ENCODE measurements at regions not wholly inside any gene's neighbourhood (a gene's known extent, or its start where the extent isn't known, plus 50 kb on each side); places are given as distances from the start of the nearest gene placed in this dataset.

DNA sequence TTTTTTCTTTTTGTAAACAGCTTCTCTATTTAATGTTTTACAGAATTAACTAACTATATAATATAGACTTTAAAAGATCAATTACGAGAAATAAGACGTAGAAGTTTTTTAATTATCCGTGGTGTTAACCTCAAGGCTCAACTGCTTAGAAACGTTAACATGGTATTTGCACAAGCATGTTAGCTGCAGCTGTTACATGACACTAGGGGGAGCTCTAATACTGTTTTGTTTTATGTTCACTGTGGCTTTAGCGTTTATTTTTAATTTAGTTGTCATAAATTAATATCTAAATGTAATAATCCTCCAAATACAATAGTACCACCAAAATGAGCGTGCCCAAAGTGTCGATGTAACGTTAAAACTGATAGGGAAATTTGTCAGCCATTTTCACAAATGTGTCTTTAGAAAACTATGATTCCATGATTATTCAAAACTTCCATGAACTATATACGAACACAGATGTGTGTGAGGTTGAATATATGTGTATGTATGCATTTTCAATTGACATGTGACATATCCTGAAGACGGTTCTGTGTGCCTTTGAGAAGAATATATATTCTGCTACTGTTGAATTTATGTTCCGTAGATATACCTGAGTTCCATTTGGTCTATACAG lies 828.8 kb upstream of the MBL2 start:
- Histone ChIP-seq H2AFZ (ENCODE audit: low read length, unreplicated experiment) (no peak overlapping the region), H3K27me3 (ENCODE audit: insufficient read depth, low read length) (peaks cover 2% of the 10 kb centered on the region; the same call in 1 of the 2 replicates), H3K27ac (ENCODE audit: low read depth, low read length) (no peak overlapping the region), H3K4me3 (ENCODE audit: low read depth, low read length) (no peak overlapping the region), H3K4me1 (ENCODE audit: control insufficient read depth, insufficient read depth, low read length, unreplicated experiment) (no peaks in the 10 kb centered on the region), H3K36me3 (ENCODE audit: insufficient read depth, low read length) (no peaks in the 10 kb centered on the region), H3K79me2 (ENCODE audit: control insufficient read depth, insufficient read depth, low read length, unreplicated experiment) (no peaks in the 10 kb centered on the region)

DNA sequence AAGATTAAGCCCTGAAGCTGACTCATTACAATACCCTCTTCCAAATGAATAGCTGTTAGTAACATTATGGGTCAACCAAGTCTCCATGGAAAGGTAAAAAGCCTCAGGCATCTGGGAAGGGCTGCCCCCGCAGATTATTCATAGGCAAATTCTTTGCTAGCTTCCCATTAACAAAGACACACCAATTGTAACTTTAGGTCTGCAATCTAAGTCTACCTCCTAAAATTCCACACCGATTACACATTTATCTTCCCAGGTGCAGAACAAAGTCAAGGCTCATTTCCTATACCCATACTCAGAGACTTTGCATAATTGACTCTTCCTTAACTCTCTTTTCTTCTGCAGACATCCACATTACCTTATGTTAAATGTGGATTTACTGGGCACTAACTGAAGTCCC lies 826.3 kb upstream of the MBL2 start:
- H3K27me3 ChIP-seq (ENCODE audit: insufficient read depth, low read length), result peaks cover 2% of the 10 kb centered on the region; the same call in 1 of the 2 replicates
- H3K79me2 ChIP-seq (ENCODE audit: control insufficient read depth, insufficient read depth, low read length, unreplicated experiment), result no peaks in the 10 kb centered on the region
- H2AFZ ChIP-seq (ENCODE audit: low read length, unreplicated experiment), result no peak overlapping the region
- no peaks in the 10 kb centered on the region for H3K4me1 ChIP-seq (ENCODE audit: control insufficient read depth, insufficient read depth, low read length, unreplicated experiment)
- H3K36me3 ChIP-seq (ENCODE audit: insufficient read depth, low read length), result no peaks in the 10 kb centered on the region
- H3K4me3 ChIP-seq (ENCODE audit: low read depth, low read length), result no peak overlapping the region
- no peak overlapping the region for H3K27ac ChIP-seq (ENCODE audit: low read depth, low read length)

DNA sequence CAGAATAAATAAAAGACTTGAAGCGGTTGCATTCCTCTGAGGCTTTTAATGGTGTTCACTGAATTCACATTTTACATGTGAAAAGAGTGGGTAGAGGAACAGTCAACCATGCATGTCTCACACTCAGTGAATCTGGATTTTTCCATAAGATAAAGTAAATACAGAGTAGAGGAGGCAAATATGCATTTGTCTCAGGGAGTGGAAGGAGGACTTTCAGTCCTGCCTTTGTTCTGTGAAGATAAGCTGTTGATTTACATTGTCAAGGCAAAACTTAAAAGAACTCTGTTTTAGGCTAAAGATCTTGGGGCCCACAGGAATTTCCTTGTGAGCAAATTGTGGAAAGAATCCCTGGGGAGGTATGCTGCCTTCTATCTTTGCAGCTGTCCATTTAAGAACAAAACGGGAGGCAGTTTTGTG lies 825.3 kb upstream of the MBL2 start:
- Histone ChIP-seq H3K4me3 (ENCODE audit: low read depth, low read length) (no peak overlapping the region), H3K79me2 (ENCODE audit: control insufficient read depth, insufficient read depth, low read length, unreplicated experiment) (no peaks in the 10 kb centered on the region), H3K27me3 (ENCODE audit: insufficient read depth, low read length) (peaks cover 2% of the 10 kb centered on the region; the same call in 1 of the 2 replicates), H2AFZ (ENCODE audit: low read length, unreplicated experiment) (no peak overlapping the region), H3K4me1 (ENCODE audit: control insufficient read depth, insufficient read depth, low read length, unreplicated experiment) (no peaks in the 10 kb centered on the region), H3K36me3 (ENCODE audit: insufficient read depth, low read length) (no peaks in the 10 kb centered on the region), H3K27ac (ENCODE audit: low read depth, low read length) (no peak overlapping the region)

DNA sequence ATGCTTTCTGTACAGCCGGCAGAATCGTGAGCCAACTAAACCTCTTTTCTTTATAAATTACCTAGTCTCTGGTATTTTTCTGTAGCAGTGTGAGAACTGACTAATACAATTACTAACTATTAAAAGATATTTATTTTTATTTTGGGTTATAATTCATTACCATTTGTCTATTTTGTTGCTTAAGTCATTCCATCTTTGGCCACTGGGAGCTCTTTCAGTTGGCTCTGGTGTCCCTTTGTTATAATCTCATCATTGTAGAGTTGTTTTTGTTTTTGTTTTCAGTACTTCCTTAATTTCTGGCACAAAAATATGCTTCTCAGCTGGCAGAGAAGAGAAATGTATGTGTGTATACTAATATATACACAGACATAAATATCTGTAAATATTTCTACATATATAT lies 807.9 kb upstream of the MBL2 start:
- Histone ChIP-seq H3K27me3 (ENCODE audit: insufficient read depth, low read length) (no peaks in the 10 kb centered on the region), H2AFZ (ENCODE audit: low read length, unreplicated experiment) (no peak overlapping the region), H3K36me3 (ENCODE audit: insufficient read depth, low read length) (no peaks in the 10 kb centered on the region), H3K4me3 (ENCODE audit: low read depth, low read length) (no peak overlapping the region), H3K4me1 (ENCODE audit: control insufficient read depth, insufficient read depth, low read length, unreplicated experiment) (no peaks in the 10 kb centered on the region), H3K27ac (ENCODE audit: low read depth, low read length) (no peak overlapping the region), H3K79me2 (ENCODE audit: control insufficient read depth, insufficient read depth, low read length, unreplicated experiment) (no peaks in the 10 kb centered on the region)

DNA sequence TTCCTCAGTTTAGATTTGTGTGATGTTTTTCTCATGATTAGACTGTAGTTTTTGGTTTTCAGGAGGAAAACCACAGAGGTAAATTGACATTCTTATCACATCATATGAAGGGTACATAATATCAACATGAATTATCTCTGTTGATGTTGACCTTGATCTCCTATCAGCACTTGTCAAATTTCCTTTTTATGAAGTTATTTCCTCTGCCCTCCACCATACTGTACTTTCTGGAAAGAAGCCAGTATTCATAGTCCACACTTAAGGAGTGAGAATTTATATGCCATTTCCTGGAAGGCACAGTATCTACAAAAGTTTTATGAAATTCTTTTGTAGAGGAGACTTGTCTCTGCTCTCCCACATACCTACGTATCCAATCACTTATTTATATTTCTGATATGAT lies 807.2 kb upstream of the MBL2 start:
- Histone ChIP-seq H3K79me2 (ENCODE audit: control insufficient read depth, insufficient read depth, low read length, unreplicated experiment) (no peaks in the 10 kb centered on the region), H3K27ac (ENCODE audit: low read depth, low read length) (no peak overlapping the region), H3K4me1 (ENCODE audit: control insufficient read depth, insufficient read depth, low read length, unreplicated experiment) (no peaks in the 10 kb centered on the region), H2AFZ (ENCODE audit: low read length, unreplicated experiment) (no peak overlapping the region), H3K4me3 (ENCODE audit: low read depth, low read length) (no peak overlapping the region), H3K27me3 (ENCODE audit: insufficient read depth, low read length) (no peaks in the 10 kb centered on the region), H3K36me3 (ENCODE audit: insufficient read depth, low read length) (no peaks in the 10 kb centered on the region)

DNA sequence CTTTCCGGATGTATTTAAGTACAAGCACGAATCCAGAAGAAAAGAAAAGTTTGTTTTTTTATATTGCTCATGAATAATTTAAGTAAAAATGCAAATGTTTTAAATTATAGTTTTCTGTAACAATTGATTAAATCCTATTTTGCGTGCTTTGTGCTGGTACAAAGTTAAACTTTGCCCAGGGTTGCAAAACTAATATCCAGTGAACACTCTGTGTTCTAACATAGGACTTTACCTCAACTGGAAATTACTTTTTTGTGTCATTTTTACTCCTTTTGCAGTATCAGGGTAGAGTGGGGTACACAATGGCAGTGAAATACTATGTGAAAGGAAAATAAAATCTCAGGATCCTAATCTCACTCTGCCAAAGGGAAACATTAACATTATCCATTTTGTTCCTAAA lies 801.4 kb upstream of the MBL2 start:
- H2AFZ ChIP-seq (ENCODE audit: low read length, unreplicated experiment), result no peak overlapping the region

DNA sequence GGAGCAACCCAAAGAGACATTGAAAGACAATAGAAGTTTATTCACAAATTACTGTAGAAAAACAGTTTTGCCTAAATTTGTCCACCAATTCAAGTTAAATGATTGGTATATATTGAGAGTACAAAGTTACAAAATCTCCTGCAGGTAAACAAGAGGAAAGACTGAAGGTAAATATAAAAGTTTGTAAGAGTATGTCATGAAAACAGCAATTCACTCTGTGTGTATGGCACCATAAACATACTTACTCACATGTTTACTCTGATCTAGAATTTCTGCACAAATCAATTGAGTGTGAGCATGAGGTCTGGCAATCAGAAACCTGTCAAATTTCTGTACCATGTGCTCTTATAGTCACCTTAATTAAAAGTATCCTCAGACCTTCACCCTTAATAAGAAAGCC lies 800.9 kb upstream of the MBL2 start:
- Histone ChIP-seq H2AFZ (ENCODE audit: low read length, unreplicated experiment) (no peak overlapping the region), H3K27ac (ENCODE audit: low read depth, low read length) (no peak overlapping the region), H3K36me3 (ENCODE audit: insufficient read depth, low read length) (no peaks in the 10 kb centered on the region)

More for the DNA sequence above, 801.4 kb upstream of the MBL2 start:
- Histone ChIP-seq H3K27me3 (ENCODE audit: insufficient read depth, low read length) (no peaks in the 10 kb centered on the region), H3K4me3 (ENCODE audit: low read depth, low read length) (no peak overlapping the region), H3K79me2 (ENCODE audit: control insufficient read depth, insufficient read depth, low read length, unreplicated experiment) (no peaks in the 10 kb centered on the region), H3K36me3 (ENCODE audit: insufficient read depth, low read length) (no peaks in the 10 kb centered on the region), H3K4me1 (ENCODE audit: control insufficient read depth, insufficient read depth, low read length, unreplicated experiment) (no peaks in the 10 kb centered on the region), H3K27ac (ENCODE audit: low read depth, low read length) (no peak overlapping the region)

DNA sequence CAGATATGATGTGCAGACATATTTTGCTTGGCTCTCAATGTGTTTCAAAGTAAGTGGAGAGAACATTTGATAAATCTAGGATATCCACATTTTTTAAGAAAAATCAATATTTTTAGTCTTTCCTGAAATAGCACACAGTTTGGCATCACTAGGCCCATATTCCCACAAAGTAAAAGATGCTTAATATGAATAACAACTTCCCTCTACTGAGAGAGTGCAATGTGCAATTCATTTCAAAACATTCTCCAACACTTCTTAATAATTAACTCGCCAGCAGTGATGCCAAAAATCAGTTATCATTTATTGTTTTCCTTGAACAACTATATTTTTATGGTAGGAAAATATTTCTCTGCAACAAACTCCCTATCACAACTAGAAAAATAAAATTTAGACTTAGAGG lies 800.2 kb upstream of the MBL2 start:
- H3K36me3 ChIP-seq (ENCODE audit: insufficient read depth, low read length), result no peaks in the 10 kb centered on the region
- no peaks in the 10 kb centered on the region for H3K79me2 ChIP-seq (ENCODE audit: control insufficient read depth, insufficient read depth, low read length, unreplicated experiment)
- no peak overlapping the region for H3K27ac ChIP-seq (ENCODE audit: low read depth, low read length)
- H3K4me3 ChIP-seq (ENCODE audit: low read depth, low read length), result no peak overlapping the region
- H3K27me3 ChIP-seq (ENCODE audit: insufficient read depth, low read length), result no peaks in the 10 kb centered on the region
- H2AFZ ChIP-seq (ENCODE audit: low read length, unreplicated experiment), result no peak overlapping the region
- H3K4me1 ChIP-seq (ENCODE audit: control insufficient read depth, insufficient read depth, low read length, unreplicated experiment), result no peaks in the 10 kb centered on the region

More for the DNA sequence above, 800.9 kb upstream of the MBL2 start:
- Histone ChIP-seq H3K4me3 (ENCODE audit: low read depth, low read length) (no peak overlapping the region), H3K79me2 (ENCODE audit: control insufficient read depth, insufficient read depth, low read length, unreplicated experiment) (no peaks in the 10 kb centered on the region), H3K27me3 (ENCODE audit: insufficient read depth, low read length) (no peaks in the 10 kb centered on the region), H3K4me1 (ENCODE audit: control insufficient read depth, insufficient read depth, low read length, unreplicated experiment) (no peaks in the 10 kb centered on the region)

DNA sequence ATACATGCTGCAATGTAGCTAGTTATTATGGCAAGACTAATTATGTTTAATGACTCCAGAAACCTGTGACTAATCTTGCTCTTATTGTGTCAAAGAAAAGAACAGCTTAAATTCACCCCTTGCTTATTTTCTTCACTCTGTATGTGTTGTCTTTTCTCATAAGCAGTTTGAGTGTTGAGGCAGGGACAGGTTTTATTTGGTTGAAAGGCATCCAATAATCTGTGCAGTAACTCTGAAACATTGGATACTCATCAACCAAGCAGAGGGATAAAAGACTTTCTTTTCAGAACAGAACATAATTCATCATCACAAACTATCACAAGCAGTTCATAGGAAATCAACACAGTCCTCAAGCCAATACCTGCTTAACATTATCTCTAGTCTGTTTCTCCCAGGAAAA lies 797.6 kb upstream of the MBL2 start:
- Histone ChIP-seq H3K79me2 (ENCODE audit: control insufficient read depth, insufficient read depth, low read length, unreplicated experiment) (no peaks in the 10 kb centered on the region), H3K4me1 (ENCODE audit: control insufficient read depth, insufficient read depth, low read length, unreplicated experiment) (no peaks in the 10 kb centered on the region), H3K27me3 (ENCODE audit: insufficient read depth, low read length) (no peaks in the 10 kb centered on the region), H3K36me3 (ENCODE audit: insufficient read depth, low read length) (no peaks in the 10 kb centered on the region), H3K4me3 (ENCODE audit: low read depth, low read length) (no peak overlapping the region), H3K27ac (ENCODE audit: low read depth, low read length) (no peak overlapping the region), H2AFZ (ENCODE audit: low read length, unreplicated experiment) (no peak overlapping the region)

DNA sequence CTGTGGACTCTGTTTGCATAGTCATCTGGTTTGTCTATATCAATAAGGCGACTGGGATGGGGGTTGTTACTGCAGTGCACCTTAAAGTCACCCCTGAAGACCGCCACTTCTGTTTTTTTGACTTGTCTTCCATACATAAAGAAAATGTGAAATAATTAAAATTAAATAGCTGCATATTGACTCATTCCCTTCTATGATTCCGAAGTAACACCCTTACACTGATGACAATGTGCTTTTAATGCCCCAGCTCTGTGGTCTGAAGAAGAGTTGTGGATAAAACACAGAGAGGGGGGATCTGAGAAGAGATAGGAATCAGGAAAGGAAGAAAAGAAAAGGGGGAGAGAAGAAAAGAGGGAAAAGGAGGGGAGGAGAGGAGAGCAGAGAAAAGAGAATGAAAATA lies 796.9 kb upstream of the MBL2 start:
- H3K27ac ChIP-seq (ENCODE audit: low read depth, low read length), result no peak overlapping the region
- no peaks in the 10 kb centered on the region for H3K36me3 ChIP-seq (ENCODE audit: insufficient read depth, low read length)
- H3K4me3 ChIP-seq (ENCODE audit: low read depth, low read length), result no peak overlapping the region
- H3K27me3 ChIP-seq (ENCODE audit: insufficient read depth, low read length), result no peaks in the 10 kb centered on the region
- no peak overlapping the region for H2AFZ ChIP-seq (ENCODE audit: low read length, unreplicated experiment)
- H3K79me2 ChIP-seq (ENCODE audit: control insufficient read depth, insufficient read depth, low read length, unreplicated experiment), result no peaks in the 10 kb centered on the region
- no peaks in the 10 kb centered on the region for H3K4me1 ChIP-seq (ENCODE audit: control insufficient read depth, insufficient read depth, low read length, unreplicated experiment)

DNA sequence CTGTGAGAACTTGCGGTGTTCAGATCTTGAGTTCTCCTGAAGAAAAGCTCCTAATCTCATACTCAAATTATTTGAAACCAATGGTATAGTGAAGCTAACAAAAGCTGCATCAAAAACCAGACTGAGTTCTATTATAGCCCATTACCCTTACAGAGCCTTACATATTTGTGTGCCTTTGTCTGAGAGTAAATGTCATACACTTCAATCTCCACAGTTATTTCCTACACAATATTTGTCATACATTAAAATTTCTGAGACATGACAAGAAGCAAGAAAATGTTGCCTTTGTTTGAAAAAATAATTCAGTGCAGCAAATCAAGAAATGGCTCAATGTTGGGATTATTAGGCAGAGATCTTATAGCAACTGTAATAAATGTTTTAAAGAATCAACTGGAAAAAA lies 776.1 kb upstream of the MBL2 start:
- Histone ChIP-seq H3K27ac (ENCODE audit: low read depth, low read length) (no peak overlapping the region), H2AFZ (ENCODE audit: low read length, unreplicated experiment) (no peak overlapping the region), H3K79me2 (ENCODE audit: control insufficient read depth, insufficient read depth, low read length, unreplicated experiment) (no peaks in the 10 kb centered on the region), H3K4me3 (ENCODE audit: low read depth, low read length) (no peak overlapping the region), H3K27me3 (ENCODE audit: insufficient read depth, low read length) (no peaks in the 10 kb centered on the region), H3K4me1 (ENCODE audit: control insufficient read depth, insufficient read depth, low read length, unreplicated experiment) (no peaks in the 10 kb centered on the region), H3K36me3 (ENCODE audit: insufficient read depth, low read length) (no peaks in the 10 kb centered on the region)

Data from ACC112 (cell line).